OCI-M1 (cell line): ENCODE measurements at regions not wholly inside any gene's neighbourhood (a gene's known extent, or its start where the extent isn't known, plus 50 kb on each side); places are given as distances from the start of the nearest gene placed in this dataset.

Experiments
- DNase-seq: peaks from one replicate; lab custom pipeline; 2025; lab: John Stamatoyannopoulos, UW

GRCh38 chr2:188851826-188852225, 122.3 kb upstream of the COL3A1 start:
- no peak for DNase-seq

- no peak for DNase-seq
These were observed 121.4 kb upstream of the COL3A1 start for GRCh38 chr2:188852772-188853171.

GRCh38 chr2:188853307-188853706, 120.9 kb upstream of the COL3A1 start:
- no peak for DNase-seq

GRCh38 chr2:188865681-188866080, 108.5 kb upstream of the COL3A1 start:
- DNase-seq = no peak

GRCh38 chr2:188869550-188869949, 104.6 kb upstream of the COL3A1 start:
- DNase-seq = no peak

- no peak for DNase-seq
These were observed 103.9 kb upstream of the COL3A1 start for GRCh38 chr2:188870289-188870688.

- no peak for DNase-seq
These were observed 99.1 kb upstream of the COL3A1 start for GRCh38 chr2:188875104-188875503.

- DNase-seq = no peak
These were observed 95.5 kb upstream of the COL3A1 start for GRCh38 chr2:188878716-188879115.

GRCh38 chr2:188880740-188881139, 93.4 kb upstream of the COL3A1 start:
- no peak for DNase-seq

GRCh38 chr2:188881434-188881833, 92.7 kb upstream of the COL3A1 start:
- DNase-seq = no peak

- DNase-seq = no peak
These were observed 90.1 kb upstream of the COL3A1 start for GRCh38 chr2:188884046-188884445.

GRCh38 chr2:188884517-188884916, 89.7 kb upstream of the COL3A1 start:
- DNase-seq = no peak

GRCh38 chr2:188889187-188889586, 85.0 kb upstream of the COL3A1 start:
- DNase-seq = no peak

- DNase-seq = no peak
These were observed 83.4 kb upstream of the COL3A1 start for GRCh38 chr2:188890755-188891154.

- DNase-seq = no peak
These were observed 81.5 kb upstream of the COL3A1 start for GRCh38 chr2:188892636-188893035.

GRCh38 chr2:188893972-188894371, 80.2 kb upstream of the COL3A1 start:
- no peak for DNase-seq

- no peak for DNase-seq
These were observed 79.2 kb upstream of the COL3A1 start for GRCh38 chr2:188894979-188895378.

GRCh38 chr2:188897096-188897495, 77.1 kb upstream of the COL3A1 start:
- DNase-seq = no peak

GRCh38 chr2:188898261-188898660, 75.9 kb upstream of the COL3A1 start:
- DNase-seq = no peak

GRCh38 chr2:188902901-188903491, 71.2 kb upstream of the COL3A1 start:
- DNase-seq = peak; percentile 36

GRCh38 chr2:188903740-188904139, 70.4 kb upstream of the COL3A1 start:
- DNase-seq = no peak

- DNase-seq = no peak
These were observed 65.1 kb upstream of the COL3A1 start for GRCh38 chr2:188909036-188909435.

- DNase-seq = no peak
These were observed 57.4 kb upstream of the COL3A1 start for GRCh38 chr2:188916736-188917135.

GRCh38 chr2:188917632-188918031, 56.5 kb upstream of the COL3A1 start:
- no peak for DNase-seq

- no peak for DNase-seq
These were observed 54.3 kb upstream of the COL3A1 start for GRCh38 chr2:188919824-188920223.
